ENCODE measurements at regions not wholly inside any gene's neighbourhood (a gene's known extent, or its start where the extent isn't known, plus 50 kb on each side); places are given as distances from the start of the nearest gene placed in this dataset.

DNA sequence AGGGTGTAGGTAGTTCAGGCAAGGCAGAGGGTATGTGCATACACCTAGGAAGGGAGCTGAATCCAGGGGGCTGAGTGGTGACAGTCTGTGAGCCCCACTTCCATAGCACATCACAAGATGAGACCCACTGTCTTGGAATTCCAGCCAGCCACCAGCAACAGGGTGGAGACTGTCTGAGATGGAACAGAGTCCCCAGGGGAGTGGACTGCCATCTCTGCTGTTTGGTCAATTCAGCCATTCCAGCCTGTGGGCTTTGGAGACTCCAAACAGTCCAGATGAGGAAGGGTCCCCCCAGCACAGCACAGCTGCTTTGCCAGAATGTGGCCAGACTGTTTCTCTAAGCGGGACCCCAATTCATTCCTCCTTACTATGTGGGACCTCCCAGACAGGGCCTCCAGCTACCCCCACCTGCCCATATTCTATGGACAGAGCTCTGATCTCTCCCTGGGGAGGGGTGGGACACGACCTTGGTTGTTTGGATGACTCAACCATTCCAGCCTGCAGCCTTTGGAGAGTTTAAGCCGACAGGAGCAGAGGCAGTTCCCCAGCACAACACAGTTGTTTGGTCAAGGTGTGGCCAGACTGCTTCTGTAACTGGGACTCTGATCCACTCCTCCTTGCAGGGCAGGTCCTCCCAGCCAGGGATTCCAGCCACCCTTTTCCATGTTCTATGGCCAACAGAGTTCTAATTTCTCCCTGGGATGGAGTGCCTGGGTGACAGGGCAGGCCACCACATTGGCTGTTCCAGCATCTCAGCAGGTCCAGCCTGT, 178.0 kb downstream of the RND3 start:
- H3K4me1 ChIP-seq, result peaks cover 0 to 21% (median 4%) of the 10 kb centered on the region in 4 donors
- no peaks in the 10 kb centered on the region for H3K27me3 ChIP-seq
- TF ChIP-seq, protein P1, sequence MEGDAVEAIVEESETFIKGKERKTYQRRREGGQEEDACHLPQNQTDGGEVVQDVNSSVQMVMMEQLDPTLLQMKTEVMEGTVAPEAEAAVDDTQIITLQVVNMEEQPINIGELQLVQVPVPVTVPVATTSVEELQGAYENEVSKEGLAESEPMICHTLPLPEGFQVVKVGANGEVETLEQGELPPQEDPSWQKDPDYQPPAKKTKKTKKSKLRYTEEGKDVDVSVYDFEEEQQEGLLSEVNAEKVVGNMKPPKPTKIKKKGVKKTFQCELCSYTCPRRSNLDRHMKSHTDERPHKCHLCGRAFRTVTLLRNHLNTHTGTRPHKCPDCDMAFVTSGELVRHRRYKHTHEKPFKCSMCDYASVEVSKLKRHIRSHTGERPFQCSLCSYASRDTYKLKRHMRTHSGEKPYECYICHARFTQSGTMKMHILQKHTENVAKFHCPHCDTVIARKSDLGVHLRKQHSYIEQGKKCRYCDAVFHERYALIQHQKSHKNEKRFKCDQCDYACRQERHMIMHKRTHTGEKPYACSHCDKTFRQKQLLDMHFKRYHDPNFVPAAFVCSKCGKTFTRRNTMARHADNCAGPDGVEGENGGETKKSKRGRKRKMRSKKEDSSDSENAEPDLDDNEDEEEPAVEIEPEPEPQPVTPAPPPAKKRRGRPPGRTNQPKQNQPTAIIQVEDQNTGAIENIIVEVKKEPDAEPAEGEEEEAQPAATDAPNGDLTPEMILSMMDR (IDR thresholded peaks at IDR 0.05), result no peak
- TF ChIP-seq POLR2AphosphoS5 (IDR thresholded peaks at IDR 0.05) (peak in 1 of 3 donors; percentile 47), POLR2A (IDR thresholded peaks at IDR 0.05) (no peak), EP300 (IDR thresholded peaks at IDR 0.05; ENCODE audit: low read depth) (no peak)
- in situ Hi-C loops (cut with MboI; ENCODE audit: low pct_ligation_motif_present in 1 of 4, low pct_unique_long_range_greater_than_20kb in 1 of 4, low sequenced_read_pairs in 3 of 4), result no loop called here
- intact Hi-C loops (cut with DNase I; ENCODE audit: low total_unique reads), result no loop called here
- 40% methylated on average over 3 of the region's 3 CpGs; no CpG with 5 or more reads in 1 of the 2 donors for WGBS, 2 donors (ENCODE audit: low coverage in 1 of 2)
- DNase-seq, result peak; percentile 75
- no peaks in the 10 kb centered on the region for H3K36me3 ChIP-seq
- H3K4me3 ChIP-seq, result no peak overlapping the region
- H3K27ac ChIP-seq, result peak overlapping the region; percentile 22 to 66 (median 47)
- H3K9me3 ChIP-seq, result peaks cover 4 to 6% of the 10 kb centered on the region in 2 donors

DNA sequence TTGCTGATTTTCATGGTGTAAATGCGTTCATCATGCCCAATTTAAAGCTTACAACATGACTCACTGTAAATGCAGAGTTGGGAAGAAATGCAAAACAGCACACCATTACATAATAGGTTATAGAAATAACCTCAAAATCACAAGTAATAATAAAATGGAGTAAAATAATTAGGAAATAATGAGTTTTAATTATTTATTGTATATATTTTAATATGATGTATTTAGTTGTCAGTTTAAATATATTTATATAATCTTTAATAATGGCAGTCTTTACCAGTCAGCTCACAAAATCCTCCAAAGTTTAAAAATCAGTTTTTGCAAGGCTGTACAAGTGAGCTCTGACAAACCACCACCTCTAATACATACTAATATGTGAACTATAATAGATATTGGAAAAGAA, 180.2 kb downstream of the RND3 start:
- no peak overlapping the region for H3K4me3 ChIP-seq
- peaks cover 0 to 21% (median 4%) of the 10 kb centered on the region in 4 donors for H3K4me1 ChIP-seq
- no peak overlapping the region for H3K27ac ChIP-seq
- WGBS, 2 donors (ENCODE audit: low coverage in 1 of 2), result 60 to 82% methylated on average over 1 of the region's 1 CpG
- TF ChIP-seq EP300 (IDR thresholded peaks at IDR 0.05; ENCODE audit: low read depth), result no peak
- no peak for TF ChIP-seq POLR2AphosphoS5 (IDR thresholded peaks at IDR 0.05)
- TF ChIP-seq, protein P1 (IDR thresholded peaks at IDR 0.05), result no peak
- no peak for TF ChIP-seq POLR2A (IDR thresholded peaks at IDR 0.05)
- no peaks in the 10 kb centered on the region for H3K27me3 ChIP-seq
- intact Hi-C loops (cut with DNase I; ENCODE audit: low total_unique reads) (no loop called here), in situ Hi-C loops (cut with MboI; ENCODE audit: low pct_ligation_motif_present in 1 of 4, low pct_unique_long_range_greater_than_20kb in 1 of 4, low sequenced_read_pairs in 3 of 4) (no loop called here)
- H3K9me3 ChIP-seq, result peaks cover 13 to 18% of the 10 kb centered on the region in 2 donors
- no peak for DNase-seq
- no peaks in the 10 kb centered on the region for H3K36me3 ChIP-seq

DNA sequence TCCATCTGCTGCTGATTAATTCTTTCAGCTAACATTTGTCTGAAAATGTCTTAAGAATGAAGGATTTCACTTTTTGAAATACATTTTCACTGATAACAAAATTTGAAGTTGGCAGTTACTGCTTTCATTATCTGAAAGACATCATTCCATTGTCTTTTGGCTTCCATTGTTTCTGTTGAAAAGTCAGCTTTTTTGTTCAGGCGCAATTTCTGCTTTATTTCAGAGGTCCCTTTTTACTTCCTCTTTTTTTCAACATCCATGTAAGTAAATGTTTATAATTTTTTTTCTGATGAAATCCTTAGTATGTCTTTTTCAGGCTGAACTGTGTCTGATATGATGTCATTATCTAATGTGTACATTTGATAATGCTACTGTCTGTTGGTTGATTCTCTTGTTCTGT, 184.2 kb downstream of the RND3 start:
- intact Hi-C loops (cut with DNase I; ENCODE audit: low total_unique reads) (no loop called here), in situ Hi-C loops (cut with MboI; ENCODE audit: low pct_ligation_motif_present in 1 of 4, low pct_unique_long_range_greater_than_20kb in 1 of 4, low sequenced_read_pairs in 3 of 4) (no loop called here)
- no peak overlapping the region for H3K27ac ChIP-seq
- H3K4me3 ChIP-seq, result no peak overlapping the region
- H3K27me3 ChIP-seq, result no peaks in the 10 kb centered on the region
- TF ChIP-seq, protein P1 (IDR thresholded peaks at IDR 0.05), result no peak
- TF ChIP-seq POLR2AphosphoS5 (IDR thresholded peaks at IDR 0.05), result no peak
- no peak for TF ChIP-seq POLR2A (IDR thresholded peaks at IDR 0.05)
- TF ChIP-seq EP300 (IDR thresholded peaks at IDR 0.05; ENCODE audit: low read depth), result no peak
- WGBS, 2 donors (ENCODE audit: low coverage in 1 of 2), result 77 to 87% methylated on average over 1 of the region's 1 CpG
- DNase-seq, result no peak
- H3K9me3 ChIP-seq, result peaks cover 13 to 18% of the 10 kb centered on the region in 2 donors
- peaks cover 0 to 4% (median 0%) of the 10 kb centered on the region in 4 donors for H3K4me1 ChIP-seq
- no peaks in the 10 kb centered on the region for H3K36me3 ChIP-seq

DNA sequence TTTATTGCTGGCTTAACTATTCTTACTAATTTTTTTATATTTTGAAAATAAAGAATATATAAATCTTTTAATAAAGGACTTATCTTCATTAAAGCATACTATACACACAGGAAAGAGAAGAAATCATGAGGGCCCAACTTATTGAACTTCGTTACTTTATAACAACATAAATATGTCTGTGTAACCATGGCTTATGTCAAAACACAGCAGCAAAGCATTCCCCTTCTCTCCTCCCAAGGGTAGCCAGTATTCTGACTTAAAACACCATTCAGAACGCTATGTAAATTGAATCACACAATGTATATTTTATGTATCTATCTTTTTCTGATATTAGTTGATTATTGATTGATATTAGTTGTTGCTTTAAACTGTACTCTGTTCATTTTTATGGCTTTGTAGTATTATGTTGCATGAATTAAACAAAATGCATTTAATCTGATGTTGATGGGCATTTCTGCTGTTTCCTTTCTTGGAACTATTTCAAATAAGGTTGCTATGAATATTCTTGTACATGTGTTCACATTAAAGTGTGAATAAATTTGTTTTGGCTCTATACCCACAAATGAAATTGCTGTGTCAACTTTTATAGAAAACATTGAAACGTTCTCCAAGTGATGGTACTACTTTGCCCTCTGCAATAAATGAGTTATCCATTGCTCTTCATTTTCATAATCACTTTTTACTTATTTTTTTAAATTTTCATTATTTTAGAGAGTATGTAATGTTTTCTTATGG, 188.7 kb downstream of the RND3 start:
- H3K36me3 ChIP-seq, result no peaks in the 10 kb centered on the region
- peaks cover 6 to 9% of the 10 kb centered on the region in 2 donors for H3K9me3 ChIP-seq
- H3K4me3 ChIP-seq, result no peak overlapping the region
- intact Hi-C loops (cut with DNase I; ENCODE audit: low total_unique reads), result no loop called here
- TF ChIP-seq EP300 (IDR thresholded peaks at IDR 0.05; ENCODE audit: low read depth), result no peak
- no peak for TF ChIP-seq POLR2A (IDR thresholded peaks at IDR 0.05)
- TF ChIP-seq, protein P1 (IDR thresholded peaks at IDR 0.05), result no peak
- no peak for TF ChIP-seq POLR2AphosphoS5 (IDR thresholded peaks at IDR 0.05)
- H3K4me1 ChIP-seq, result peaks cover 0 to 9% (median 0%) of the 10 kb centered on the region in 4 donors
- DNase-seq, result no peak
- in situ Hi-C loops (cut with MboI; ENCODE audit: low pct_ligation_motif_present in 1 of 4, low pct_unique_long_range_greater_than_20kb in 1 of 4, low sequenced_read_pairs in 3 of 4), result no loop called here
- WGBS, 2 donors (ENCODE audit: low coverage in 1 of 2), result 62 to 63% methylated on average over 3 of the region's 3 CpGs
- H3K27ac ChIP-seq, result no peak overlapping the region
- no peaks in the 10 kb centered on the region for H3K27me3 ChIP-seq
